BLaER1 treated with 17β-estradiol and CSF1 and Interleukin-3, amounts not matched to agents 10 nM and 100 nM (cell line): ENCODE measurements at regions not wholly inside any gene's neighbourhood (a gene's known extent, or its start where the extent isn't known, plus 50 kb on each side); places are given as distances from the start of the nearest gene placed in this dataset.

Source experiments
- H3K27ac ChIP-seq, 11 experiments: shearing (Covaris generic); formaldehyde crosslinking; 2 replicates each; pipeline ENCODE4 v1.8.1; 2022
- H3K27me3 ChIP-seq, 11 experiments: shearing (Covaris generic); formaldehyde crosslinking; 2 replicates each; pipeline ENCODE4 v1.8.1; 2022
- H3K36me3 ChIP-seq, 11 experiments: shearing (Covaris generic); formaldehyde crosslinking; 2 replicates each; pipeline ENCODE4 v1.8.1; 2022
- H3K4me1 ChIP-seq, 10 experiments: shearing (Covaris generic); formaldehyde crosslinking; 2 replicates each; pipeline ENCODE4 v1.8.1; 2022
- H3K4me2 ChIP-seq, 11 experiments: shearing (Covaris generic); formaldehyde crosslinking; 2 replicates each; pipeline ENCODE4 v1.8.1; 2022
- H3K4me3 ChIP-seq, 10 experiments: shearing (Covaris generic); formaldehyde crosslinking; 2 replicates each; pipeline ENCODE4 v1.8.1; 2022
- H3K9ac ChIP-seq, 11 experiments: shearing (Covaris generic); formaldehyde crosslinking; 2 replicates each; pipeline ENCODE4 v1.8.1; 2022
- H3K9me3 ChIP-seq, 11 experiments: shearing (Covaris generic); formaldehyde crosslinking; replicated peaks in 1 of 11; 2 replicates each; pipeline ENCODE4 v1.8.1; 2022
- H4K20me1 ChIP-seq, 11 experiments: shearing (Covaris generic); formaldehyde crosslinking; 2 replicates each; pipeline ENCODE4 v1.8.1; 2022
- Cebpa-rat ChIP-seq, 11 experiments: shearing (Covaris generic); IDR thresholded peaks; 2 replicates each; pipeline ENCODE4 v1.8.1; 2022

GRCh38 chr7:17548014-17548653 lies 249.7 kb downstream of the AHR start:
- Histone ChIP-seq H3K9me3 (no peaks in the 10 kb centered on the region), H4K20me1 (no peaks in the 10 kb centered on the region), H3K27me3 (no peaks in the 10 kb centered on the region), H3K36me3 (no peaks in the 10 kb centered on the region), H3K27ac (no peak overlapping the region), H3K4me3 (no peak overlapping the region), H3K4me2 (no peak overlapping the region), H3K4me1 (no peaks in the 10 kb centered on the region), H3K9ac (no peak overlapping the region)
- TF ChIP-seq Cebpa-rat (IDR thresholded peaks at IDR 0.05): no peak

- Histone ChIP-seq H3K36me3 (no peaks in the 10 kb centered on the region), H3K27ac (no peak overlapping the region), H3K4me1 (peaks cover 0 to 2% (median 0%) of the 10 kb centered on the region in 10 experiments; a peak in 1 of 20 replicates), H3K9me3 (peaks cover 0 to 3% (median 0%) of the 10 kb centered on the region in 11 experiments; a peak in 1 of 22 replicates), H3K4me2 (no peak overlapping the region), H4K20me1 (no peaks in the 10 kb centered on the region), H3K27me3 (no peaks in the 10 kb centered on the region), H3K9ac (no peak overlapping the region), H3K4me3 (no peak overlapping the region)
- TF ChIP-seq Cebpa-rat (IDR thresholded peaks at IDR 0.05): no peak
Measured at GRCh38 chr7:17549406-17549805, 251.0 kb downstream of the AHR start.

DNA sequence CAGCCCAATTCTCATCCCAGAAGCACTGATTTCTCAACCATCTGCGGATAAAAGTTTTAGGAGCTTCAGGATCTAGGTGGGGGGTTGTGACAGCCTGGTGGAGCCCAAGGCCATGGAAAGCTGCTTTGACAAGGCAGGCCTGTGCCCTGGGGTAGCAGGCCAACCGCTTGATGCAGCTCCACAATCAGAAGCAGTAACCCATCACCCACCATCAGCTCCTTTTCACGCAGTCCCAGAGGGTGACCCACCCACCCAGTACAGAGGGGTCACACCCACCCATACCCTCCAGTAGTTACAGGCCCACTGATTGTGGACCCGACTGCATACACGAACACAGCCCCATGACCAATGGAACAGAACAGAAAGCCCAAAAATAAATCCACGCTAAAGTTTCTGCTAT lies 253.9 kb downstream of the AHR start:
- no peak for TF ChIP-seq Cebpa-rat (IDR thresholded peaks at IDR 0.05)
- peaks cover 0 to 11% (median 0%) of the 10 kb centered on the region in 11 experiments; a peak in 4 of 22 replicates for H3K9me3 ChIP-seq
- H3K27ac ChIP-seq: no peak overlapping the region
- H3K4me1 ChIP-seq: peaks cover 0 to 13% (median 5%) of the 10 kb centered on the region in 10 experiments; a peak in 7 of 20 replicates
- H3K27me3 ChIP-seq: peaks cover 0 to 13% (median 0%) of the 10 kb centered on the region in 11 experiments; a peak in 1 of 22 replicates
- H3K9ac ChIP-seq: no peak overlapping the region
- H3K4me3 ChIP-seq: no peak overlapping the region
- no peaks in the 10 kb centered on the region for H4K20me1 ChIP-seq
- H3K36me3 ChIP-seq: no peaks in the 10 kb centered on the region
- H3K4me2 ChIP-seq: no peak overlapping the region

DNA sequence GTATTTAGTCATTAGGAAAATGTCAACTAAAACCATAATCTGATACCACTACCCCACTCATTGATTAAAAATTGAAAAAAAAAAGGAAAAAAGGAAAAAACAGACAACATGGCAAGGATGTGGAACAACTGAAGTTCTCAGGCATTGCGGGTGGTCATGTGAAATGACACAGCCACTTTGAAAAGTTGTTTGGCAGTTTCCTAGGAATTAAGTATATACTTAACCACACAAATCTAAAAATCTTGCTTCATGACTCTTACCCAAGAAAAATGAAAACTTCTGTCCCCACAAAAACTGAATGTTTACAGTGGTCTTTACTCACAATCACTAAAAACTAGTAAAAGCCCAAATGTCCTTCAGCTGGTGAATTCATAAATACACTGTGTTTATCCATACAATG lies 254.5 kb downstream of the AHR start:
- H3K4me1 ChIP-seq: peaks cover 0 to 16% (median 7%) of the 10 kb centered on the region in 10 experiments; a peak in 7 of 20 replicates
- no peak overlapping the region for H3K4me2 ChIP-seq
- H3K9ac ChIP-seq: no peak overlapping the region
- H3K9me3 ChIP-seq: peaks cover 0 to 11% (median 0%) of the 10 kb centered on the region in 11 experiments; a peak in 4 of 22 replicates
- no peak overlapping the region for H3K4me3 ChIP-seq
- no peak overlapping the region for H3K27ac ChIP-seq
- no peaks in the 10 kb centered on the region for H3K36me3 ChIP-seq
- H4K20me1 ChIP-seq: no peaks in the 10 kb centered on the region
- H3K27me3 ChIP-seq: peaks cover 0 to 17% (median 0%) of the 10 kb centered on the region in 11 experiments; a peak in 3 of 22 replicates
- TF ChIP-seq Cebpa-rat (IDR thresholded peaks at IDR 0.05): no peak

DNA sequence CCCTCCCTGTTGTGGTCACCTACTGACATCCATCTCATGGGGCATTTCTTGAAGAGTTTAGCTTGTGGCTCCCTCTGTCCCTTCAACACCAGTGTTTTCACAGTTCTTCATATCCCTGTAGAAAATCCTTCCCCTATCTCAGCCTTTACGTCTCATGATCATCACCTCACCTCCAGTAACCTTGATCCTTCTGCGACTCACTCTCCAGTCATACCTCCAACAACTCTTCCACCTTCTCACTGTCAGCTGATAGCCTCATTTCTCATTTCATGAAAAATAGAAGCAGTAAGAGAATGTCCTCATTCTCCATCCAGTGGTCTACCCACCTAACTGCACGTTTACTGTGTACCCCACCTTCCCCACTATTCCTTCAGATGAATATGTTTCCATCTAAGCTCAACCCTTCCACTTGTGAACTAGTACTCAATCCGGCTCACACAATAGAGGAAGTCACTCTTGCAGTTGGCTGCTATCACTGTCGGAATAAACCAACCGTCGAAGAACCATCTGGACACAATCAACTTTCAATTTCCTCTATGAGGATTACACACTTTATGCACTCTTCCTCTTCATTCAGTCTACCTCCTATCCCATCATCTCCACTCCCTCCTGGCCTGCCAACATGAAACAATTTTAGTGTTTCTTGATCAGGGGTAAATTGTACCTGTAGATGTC lies 256.0 kb downstream of the AHR start:
- Histone ChIP-seq H3K27me3 (peaks cover 0 to 25% (median 0%) of the 10 kb centered on the region in 11 experiments; a peak in 3 of 22 replicates), H3K9me3 (peaks cover 0 to 11% (median 0%) of the 10 kb centered on the region in 11 experiments; a peak in 4 of 22 replicates), H3K36me3 (no peaks in the 10 kb centered on the region), H3K9ac (no peak overlapping the region), H3K4me1 (peaks cover 0 to 16% (median 7%) of the 10 kb centered on the region in 10 experiments; a peak in 7 of 20 replicates), H3K4me3 (no peak overlapping the region), H4K20me1 (no peaks in the 10 kb centered on the region), H3K27ac (no peak overlapping the region), H3K4me2 (peak overlapping the region in 2 of 11 experiments; percentile 1 to 13; a peak in 2 of 22 replicates)
- no peak for TF ChIP-seq Cebpa-rat (IDR thresholded peaks at IDR 0.05)

GRCh38 chr7:17556247-17556956 lies 257.9 kb downstream of the AHR start:
- Histone ChIP-seq H3K9me3 (peaks cover 0 to 11% (median 0%) of the 10 kb centered on the region in 11 experiments; a peak in 4 of 22 replicates), H3K4me2 (peak overlapping the region in 4 of 11 experiments; percentile 0 to 44 (median 27); a peak in 5 of 22 replicates), H3K4me1 (peaks cover 0 to 16% (median 7%) of the 10 kb centered on the region in 10 experiments; a peak in 7 of 20 replicates), H3K27me3 (peaks cover 0 to 31% (median 0%) of the 10 kb centered on the region in 11 experiments; a peak in 3 of 22 replicates), H3K9ac (no peak overlapping the region), H3K27ac (no peak overlapping the region), H4K20me1 (no peaks in the 10 kb centered on the region), H3K36me3 (no peaks in the 10 kb centered on the region), H3K4me3 (no peak overlapping the region)
- no peak for TF ChIP-seq Cebpa-rat (IDR thresholded peaks at IDR 0.05)

GRCh38 chr7:17557251-17557671 lies 258.8 kb downstream of the AHR start:
- Histone ChIP-seq H3K4me1 (peaks cover 0 to 16% (median 7%) of the 10 kb centered on the region in 10 experiments; a peak in 7 of 20 replicates), H3K27ac (no peak overlapping the region), H4K20me1 (no peaks in the 10 kb centered on the region), H3K27me3 (peaks cover 0 to 35% (median 0%) of the 10 kb centered on the region in 11 experiments; a peak in 3 of 22 replicates), H3K4me3 (no peak overlapping the region), H3K36me3 (no peaks in the 10 kb centered on the region), H3K9me3 (peaks cover 0 to 11% (median 0%) of the 10 kb centered on the region in 11 experiments; a peak in 5 of 22 replicates), H3K9ac (no peak overlapping the region), H3K4me2 (peak overlapping the region in 4 of 11 experiments; percentile 2 to 32 (median 8); a peak in 3 of 22 replicates)
- TF ChIP-seq Cebpa-rat (IDR thresholded peaks at IDR 0.05): no peak

GRCh38 chr7:17558135-17558534 lies 259.7 kb downstream of the AHR start:
- Histone ChIP-seq H3K4me1 (peaks cover 0 to 16% (median 7%) of the 10 kb centered on the region in 10 experiments; a peak in 7 of 20 replicates), H3K4me2 (peak overlapping the region in 3 of 11 experiments; percentile 2 to 32 (median 3); a peak in 2 of 22 replicates), H4K20me1 (no peaks in the 10 kb centered on the region), H3K4me3 (no peak overlapping the region), H3K9ac (no peak overlapping the region), H3K27me3 (peaks cover 0 to 44% (median 0%) of the 10 kb centered on the region in 11 experiments; a peak in 4 of 22 replicates), H3K27ac (no peak overlapping the region), H3K9me3 (peaks cover 0 to 11% (median 5%) of the 10 kb centered on the region in 11 experiments; a peak in 11 of 22 replicates), H3K36me3 (no peaks in the 10 kb centered on the region)
- TF ChIP-seq Cebpa-rat (IDR thresholded peaks at IDR 0.05): no peak
